SU-DHL-6 (cell line): ENCODE measurements at regions not wholly inside any gene's neighbourhood (a gene's known extent, or its start where the extent isn't known, plus 50 kb on each side); places are given as distances from the start of the nearest gene placed in this dataset.

Experiments
- H2AFZ ChIP-seq: fragments of 200-600 bp; sonication (generic); 2 replicates; pipeline ENCODE4 v1.6.1; 2014; ENCODE audit warnings: low read depth, mild to moderate bottlenecking, moderate library complexity, mixed read lengths, antibody characterized with exemption, low read length; ENCODE audit not compliant: severe bottlenecking
- H3F3A ChIP-seq: fragments of 200-600 bp; shearing (Covaris generic); 2 replicates; pipeline ENCODE4 v1.6.0; 2016; ENCODE audit warnings: antibody characterized with exemption, mild to moderate bottlenecking; ENCODE audit not compliant: insufficient read depth
- H3K27ac ChIP-seq: fragments of 200-600 bp; sonication (generic); 2 replicates; pipeline ENCODE4 v1.5.1; 2016; ENCODE audit warnings: low read depth, mild to moderate bottlenecking, low read length, moderate library complexity, mixed read lengths
- H3K27me3 ChIP-seq: fragments of 200-600 bp; sonication (generic), shearing (Covaris generic); 2 replicates; pipeline ENCODE4 v1.6.0; 2014; ENCODE audit warnings: mild to moderate bottlenecking, low read length
- H3K36me3 ChIP-seq: fragments of 200-600 bp; sonication (generic); 2 replicates; pipeline ENCODE4 v1.6.1; 2014; ENCODE audit warnings: mild to moderate bottlenecking, low read length, mixed read lengths
- H3K4me2 ChIP-seq: fragments of 300-600, 200-600 bp; shearing (Covaris generic), sonication (generic); 2 replicates; pipeline ENCODE4 v1.6.0; 2014; ENCODE audit warnings: low read length, low read depth, mild to moderate bottlenecking; ENCODE audit not compliant: poor library complexity, severe bottlenecking
- H3K4me3 ChIP-seq: fragments of 200-600 bp; sonication (generic); 2 replicates; pipeline ENCODE4 v1.5.1; 2014; ENCODE audit warnings: antibody characterized with exemption, low read length, mild to moderate bottlenecking, mixed read lengths; ENCODE audit not compliant: insufficient read depth, poor library complexity, severe bottlenecking
- H3K79me2 ChIP-seq: fragments of 200-600 bp; sonication (generic); 2 replicates; pipeline ENCODE4 v1.6.1; 2014; ENCODE audit warnings: mild to moderate bottlenecking, low read length, moderate library complexity; ENCODE audit not compliant: insufficient read depth
- H3K9ac ChIP-seq: fragments of 200-600 bp; sonication (generic); 2 replicates; pipeline ENCODE4 v1.7.0; 2014; ENCODE audit warnings: mild to moderate bottlenecking, low read length
- H3K9me2 ChIP-seq: fragments of 200-600 bp; sonication (generic); replicated peaks from 2 replicates; pipeline ENCODE4 v1.6.1; 2014; ENCODE audit warnings: low read length; ENCODE audit not compliant: insufficient read depth
- H3K9me3 ChIP-seq: fragments of 200-600 bp; sonication (generic); 2 replicates; pipeline ENCODE4 v1.6.1; 2014; ENCODE audit warnings: low read length, mixed read lengths; ENCODE audit not compliant: insufficient read depth
- H4K20me1 ChIP-seq: fragments of 200-600 bp; sonication (generic); 2 replicates; pipeline ENCODE4 v1.6.1; 2014; ENCODE audit warnings: low read depth, mild to moderate bottlenecking, antibody characterized with exemption, low read length, moderate library complexity, mixed read lengths
- CTCF ChIP-seq: fragments of 200-600 bp; sonication (generic); IDR thresholded peaks from one replicate; pipeline ENCODE4 v1.5.1; 2017; ENCODE audit warnings: antibody characterized with exemption, mild to moderate bottlenecking, low read length, moderate library complexity; ENCODE audit not compliant: insufficient read depth, poor library complexity, severe bottlenecking
- EZH2phosphoT487 ChIP-seq: fragments of 200-600 bp; sonication (generic), shearing (Covaris generic); conservative IDR thresholded peaks from 2 replicates; pipeline ENCODE4 v1.6.1; 2018; ENCODE audit warnings: mild to moderate bottlenecking, antibody characterized with exemption, low read length, moderate library complexity, mixed read lengths

DNA sequence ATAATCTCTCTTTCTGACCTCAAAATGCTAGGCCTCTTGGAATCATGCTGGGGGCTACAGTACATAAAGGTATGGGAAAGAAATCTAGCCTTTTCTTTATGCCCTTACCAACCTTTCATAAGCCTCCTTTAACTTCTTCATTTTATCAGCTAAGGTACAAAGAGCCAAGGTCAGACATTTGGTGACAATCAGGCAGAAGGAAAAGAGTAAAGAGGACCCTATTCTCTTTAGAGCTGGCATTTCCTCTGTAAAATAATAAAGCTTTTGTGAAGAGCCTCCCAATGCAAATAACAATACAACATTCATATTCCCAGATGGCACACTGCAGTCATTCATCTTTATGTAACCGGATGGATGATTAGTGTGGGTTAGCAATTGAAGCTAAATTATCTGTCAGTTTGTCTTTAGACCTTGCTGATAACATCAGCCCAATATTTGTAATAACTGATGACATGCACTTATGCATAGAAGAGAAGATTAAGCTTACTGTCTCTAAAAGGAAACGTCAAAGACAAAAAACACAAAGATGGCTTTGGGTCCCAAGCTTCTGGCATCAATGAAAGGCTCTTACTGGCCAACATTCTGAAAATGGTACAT lies 163.1 kb downstream of the IBTK start:
- H3K4me2 ChIP-seq: no peak overlapping the region

DNA sequence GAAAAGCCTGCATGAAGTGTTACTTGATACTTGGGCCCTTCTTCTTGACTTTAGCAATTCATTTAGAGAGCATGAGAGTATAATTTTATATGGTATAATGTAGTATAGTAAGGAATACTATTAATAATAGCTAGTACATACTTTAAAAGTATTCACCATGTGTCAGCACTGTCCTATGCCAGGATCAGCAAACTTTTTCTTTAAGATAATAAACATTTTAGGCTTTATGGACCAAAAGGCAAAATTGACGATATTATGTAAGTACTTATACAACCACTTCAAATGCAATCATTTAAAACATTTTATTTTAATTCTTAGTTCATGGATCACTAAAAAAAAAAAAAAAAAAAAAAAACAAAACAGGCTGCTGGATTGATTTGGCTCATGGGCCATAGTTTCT lies 163.9 kb downstream of the IBTK start:
- H3F3A ChIP-seq: no peaks in the 10 kb centered on the region
- H3K4me3 ChIP-seq: no peak overlapping the region
- H3K9me2 ChIP-seq: no peaks in the 10 kb centered on the region
- no peak overlapping the region for H3K27ac ChIP-seq
- H3K9me3 ChIP-seq: no peaks in the 10 kb centered on the region
- H3K79me2 ChIP-seq: no peaks in the 10 kb centered on the region
- H3K36me3 ChIP-seq: no peaks in the 10 kb centered on the region
- H3K27me3 ChIP-seq: no peaks in the 10 kb centered on the region
- TF ChIP-seq CTCF (no peak), EZH2phosphoT487 (no peak)
- no peak overlapping the region for H3K4me2 ChIP-seq
- H2AFZ ChIP-seq: no peak overlapping the region
- H3K9ac ChIP-seq: no peak overlapping the region
- H4K20me1 ChIP-seq: no peaks in the 10 kb centered on the region

More for the DNA sequence above, 163.1 kb downstream of the IBTK start:
- Histone ChIP-seq H3K4me3 (no peak overlapping the region), H3K27ac (no peak overlapping the region), H3K9ac (no peak overlapping the region), H3F3A (no peaks in the 10 kb centered on the region), H3K9me2 (no peaks in the 10 kb centered on the region), H2AFZ (no peak overlapping the region), H3K9me3 (no peaks in the 10 kb centered on the region), H4K20me1 (no peaks in the 10 kb centered on the region), H3K79me2 (no peaks in the 10 kb centered on the region), H3K36me3 (no peaks in the 10 kb centered on the region), H3K27me3 (no peaks in the 10 kb centered on the region)
- TF ChIP-seq EZH2phosphoT487: no peak
- no peak for TF ChIP-seq CTCF

GRCh38 chr6:82080767-82081166 lies 166.8 kb downstream of the IBTK start:
- Histone ChIP-seq H3K27ac (no peak overlapping the region), H2AFZ (no peak overlapping the region), H3K4me2 (no peak overlapping the region), H3K9me3 (no peaks in the 10 kb centered on the region), H4K20me1 (no peaks in the 10 kb centered on the region), H3K36me3 (no peaks in the 10 kb centered on the region), H3K27me3 (no peaks in the 10 kb centered on the region), H3K79me2 (no peaks in the 10 kb centered on the region), H3K9ac (no peak overlapping the region), H3K9me2 (no peaks in the 10 kb centered on the region), H3K4me3 (no peak overlapping the region), H3F3A (no peaks in the 10 kb centered on the region)
- TF ChIP-seq EZH2phosphoT487 (no peak), CTCF (no peak)
